Esophagus muscularis mucosa (tissue), 4 donors: ENCODE measurements at regions not wholly inside any gene's neighbourhood (a gene's known extent, or its start where the extent isn't known, plus 50 kb on each side); places are given as distances from the start of the nearest gene placed in this dataset.

ENCODE experiments used
- DNase-seq: peaks from one replicate; pipeline ENCODE4 v3.0.0-alpha.2; 2017; ENCODE audit errors: extremely low spot score
- H3K27ac ChIP-seq, 4 donors: fragments of 200-600 bp; sonication (generic); replicated peaks in 1 of 4; 1 replicate in 3 of 4; 2 replicates in 1 of 4; pipeline ENCODE4 v1.5.1; 2016 to 2019; ENCODE audit warnings: mild to moderate bottlenecking in 1 of 4
- H3K27me3 ChIP-seq, 4 donors: fragments of 200-600 bp; sonication (generic); one replicate each; pipeline versions ENCODE4 v1.5.1 to v1.6.0; 2016 to 2019
- H3K36me3 ChIP-seq, 4 donors: fragments of 200-600 bp; sonication (generic); one replicate each; pipeline ENCODE4 v1.5.1; 2016 to 2019
- H3K4me1 ChIP-seq, 4 donors: fragments of 200-600 bp; sonication (generic); one replicate each; pipeline ENCODE4 v1.5.1; 2016 to 2019
- H3K4me3 ChIP-seq, 4 donors: fragments of 200-600 bp; sonication (generic); 1 replicate in 2 of 4; 2 replicates in 2 of 4; pipeline ENCODE4 v1.5.1; 2016 to 2019; ENCODE audit warnings: mild to moderate bottlenecking in 4 of 4, moderate library complexity in 1 of 4
- H3K9me3 ChIP-seq, 4 donors: fragments of 200-600 bp; sonication (generic); 1 replicate in 3 of 4; 2 replicates in 1 of 4; pipeline ENCODE4 v1.5.1; 2016 to 2019
- CTCF ChIP-seq, 3 experiments: fragments of 200-600 bp in 2 of 3; fragments of 450-650 bp in 1 of 3; sonication (generic) in 2 of 3; IDR thresholded peaks; one replicate each; pipeline ENCODE4 v1.5.1; 2017 to 2019; ENCODE audit warnings: antibody characterized with exemption in 3 of 3, mild to moderate bottlenecking in 2 of 3, moderate library complexity in 1 of 3
- EP300 ChIP-seq: sonication (generic); formaldehyde crosslinking; IDR thresholded peaks from one replicate; pipeline ENCODE4 v1.6.1; 2017; ENCODE audit warnings: antibody characterized with exemption
- POLR2A ChIP-seq: fragments of 450-650 bp; IDR thresholded peaks from one replicate; pipeline ENCODE4 v1.6.1; 2017; ENCODE audit warnings: antibody characterized with exemption, moderate library complexity, mild to moderate bottlenecking, low read depth
- POLR2AphosphoS5 ChIP-seq, 2 donors: sonication (generic); formaldehyde crosslinking; IDR thresholded peaks; one replicate each; pipeline ENCODE4 v1.6.1; 2017; ENCODE audit warnings: antibody characterized with exemption in 2 of 2
- WGBS: methylation state at CpG from one replicate; pipeline ENCODE4 v1.1.5; 2018; 5-methylcytosine and 5-hydroxymethylcytosine counted together
- intact Hi-C: fragments of 100-400 bp; cut with DNase I; formaldehyde crosslinking; loops from one replicate; pipeline ENCODE4 v1.15.1; 2023

GRCh38 chr1:239725933-239726332, 339.6 kb downstream of the CHRM3 start:
- H3K4me3 ChIP-seq, result no peak overlapping the region
- H3K27ac ChIP-seq, result peak overlapping the region in 1 of 4 donors; percentile 28
- TF ChIP-seq POLR2AphosphoS5 (IDR thresholded peaks at IDR 0.05), result no peak
- no peak for TF ChIP-seq CTCF (IDR thresholded peaks at IDR 0.05)
- TF ChIP-seq EP300, result no peak
- no peak for TF ChIP-seq POLR2A
- H3K4me1 ChIP-seq, result peaks cover 0 to 46% (median 38%) of the 10 kb centered on the region in 4 donors
- intact Hi-C loops, result no loop called here
- no peak for DNase-seq
- no peaks in the 10 kb centered on the region for H3K9me3 ChIP-seq
- no peaks in the 10 kb centered on the region for H3K27me3 ChIP-seq
- no peaks in the 10 kb centered on the region for H3K36me3 ChIP-seq
- 88% methylated on average over 5 of the region's 5 CpGs for WGBS

- peak overlapping the region in 1 of 4 donors; percentile 43 for H3K27ac ChIP-seq
- WGBS, result 92% methylated on average over 2 of the region's 2 CpGs
- no peak overlapping the region for H3K4me3 ChIP-seq
- intact Hi-C loops, result no loop called here
- no peak for DNase-seq
- H3K4me1 ChIP-seq, result peaks cover 0 to 59% (median 52%) of the 10 kb centered on the region in 4 donors
- no peaks in the 10 kb centered on the region for H3K9me3 ChIP-seq
- H3K36me3 ChIP-seq, result no peaks in the 10 kb centered on the region
- no peak for TF ChIP-seq POLR2AphosphoS5 (IDR thresholded peaks at IDR 0.05)
- TF ChIP-seq POLR2A, result no peak
- no peak for TF ChIP-seq CTCF (IDR thresholded peaks at IDR 0.05)
- no peak for TF ChIP-seq EP300
- H3K27me3 ChIP-seq, result no peaks in the 10 kb centered on the region
Measured at GRCh38 chr1:239730378-239730777, 344.0 kb downstream of the CHRM3 start.

GRCh38 chr1:239731082-239731748, 344.8 kb downstream of the CHRM3 start:
- Histone ChIP-seq H3K4me1 (peaks cover 0 to 61% (median 50%) of the 10 kb centered on the region in 4 donors), H3K27ac (peak overlapping the region; percentile 8 to 43 (median 19)), H3K4me3 (no peak overlapping the region), H3K27me3 (no peaks in the 10 kb centered on the region), H3K9me3 (no peaks in the 10 kb centered on the region), H3K36me3 (no peaks in the 10 kb centered on the region)
- 48% methylated on average over 5 of the region's 5 CpGs for WGBS
- intact Hi-C loops, result no loop called here
- DNase-seq, result no peak
- no peak for TF ChIP-seq CTCF (IDR thresholded peaks at IDR 0.05)
- no peak for TF ChIP-seq EP300
- TF ChIP-seq POLR2A, result no peak
- TF ChIP-seq POLR2AphosphoS5 (IDR thresholded peaks at IDR 0.05), result no peak

GRCh38 chr1:239732770-239733169, 346.4 kb downstream of the CHRM3 start:
- H3K36me3 ChIP-seq, result no peaks in the 10 kb centered on the region
- TF ChIP-seq CTCF (IDR thresholded peaks at IDR 0.05), result no peak
- TF ChIP-seq EP300, result no peak
- TF ChIP-seq POLR2A, result no peak
- no peak for TF ChIP-seq POLR2AphosphoS5 (IDR thresholded peaks at IDR 0.05)
- no peak overlapping the region for H3K4me3 ChIP-seq
- peaks cover 0 to 58% (median 42%) of the 10 kb centered on the region in 4 donors for H3K4me1 ChIP-seq
- intact Hi-C loops, result no loop called here
- no peaks in the 10 kb centered on the region for H3K27me3 ChIP-seq
- 92% methylated on average over 2 of the region's 2 CpGs for WGBS
- DNase-seq, result no peak
- H3K9me3 ChIP-seq, result no peaks in the 10 kb centered on the region
- H3K27ac ChIP-seq, result no peak overlapping the region

DNA sequence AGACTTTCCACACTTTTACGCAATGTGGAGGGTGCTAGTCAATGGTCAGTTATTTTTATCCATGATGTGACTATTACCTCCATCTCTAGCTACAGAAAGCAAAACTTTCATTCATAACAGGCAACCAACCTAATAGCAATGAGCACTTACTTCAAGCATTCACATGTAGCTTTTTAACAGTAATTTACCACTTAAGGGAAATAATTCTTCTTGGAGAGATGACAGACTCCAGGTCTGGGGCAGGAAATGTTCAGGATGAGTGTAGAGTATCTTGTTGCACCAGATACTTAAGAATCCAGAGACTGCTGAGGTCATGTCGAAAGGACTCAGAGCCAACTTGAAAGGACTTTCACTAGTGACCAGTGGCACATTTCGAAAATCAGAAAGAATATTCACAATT, 347.6 kb downstream of the CHRM3 start:
- no peak for DNase-seq

More for the DNA sequence above, 347.6 kb downstream of the CHRM3 start:
- no peak for TF ChIP-seq POLR2AphosphoS5 (IDR thresholded peaks at IDR 0.05)
- no peak for TF ChIP-seq EP300
- no peak for TF ChIP-seq CTCF (IDR thresholded peaks at IDR 0.05)
- TF ChIP-seq POLR2A, result no peak
- H3K9me3 ChIP-seq, result no peaks in the 10 kb centered on the region
- 73% methylated on average over 3 of the region's 3 CpGs for WGBS
- no peak overlapping the region for H3K27ac ChIP-seq
- H3K36me3 ChIP-seq, result no peaks in the 10 kb centered on the region
- intact Hi-C loops, result no loop called here
- H3K4me1 ChIP-seq, result peaks cover 0 to 70% (median 51%) of the 10 kb centered on the region in 4 donors
- H3K4me3 ChIP-seq, result no peak overlapping the region
- H3K27me3 ChIP-seq, result no peaks in the 10 kb centered on the region
